IPS DF 19.7 (cell line): ENCODE measurements at regions not wholly inside any gene's neighbourhood (a gene's known extent, or its start where the extent isn't known, plus 50 kb on each side); places are given as distances from the start of the nearest gene placed in this dataset.
"Not testable (repeated sequence)": the region's sequence is repeated elsewhere in the genome, so short reads cannot be mapped to it uniquely, and the experiment has no call there.

ENCODE experiments used
- DNase-seq: peaks from one replicate; pipeline ENCODE4 v3.0.0-alpha.2; 2013; ENCODE audit warnings: low read depth, low spot score

GRCh38 chr5:103676198-103676597 lies 113.6 kb upstream of the NUDT12 start:
- not testable (repeated sequence) for DNase-seq

DNA sequence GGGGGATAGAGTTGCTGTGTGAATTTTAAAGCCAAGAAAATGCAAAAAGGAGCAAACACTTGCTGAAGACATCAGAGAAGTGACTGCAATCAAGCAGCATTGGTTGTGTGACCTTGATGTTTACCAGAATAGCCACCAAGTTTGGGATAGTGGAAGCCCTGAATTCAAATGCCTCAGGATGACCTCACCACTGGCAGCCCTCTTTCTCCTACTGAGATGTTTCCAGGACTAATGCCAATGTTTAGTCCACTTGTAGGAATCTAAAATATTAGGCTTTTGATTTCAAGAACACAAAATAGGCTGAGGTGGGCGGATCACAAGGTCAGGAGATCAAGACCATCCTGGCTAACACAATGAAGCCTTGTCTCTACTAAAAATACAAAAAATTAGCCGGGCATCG lies 112.2 kb upstream of the NUDT12 start:
- DNase-seq: no peak

DNA sequence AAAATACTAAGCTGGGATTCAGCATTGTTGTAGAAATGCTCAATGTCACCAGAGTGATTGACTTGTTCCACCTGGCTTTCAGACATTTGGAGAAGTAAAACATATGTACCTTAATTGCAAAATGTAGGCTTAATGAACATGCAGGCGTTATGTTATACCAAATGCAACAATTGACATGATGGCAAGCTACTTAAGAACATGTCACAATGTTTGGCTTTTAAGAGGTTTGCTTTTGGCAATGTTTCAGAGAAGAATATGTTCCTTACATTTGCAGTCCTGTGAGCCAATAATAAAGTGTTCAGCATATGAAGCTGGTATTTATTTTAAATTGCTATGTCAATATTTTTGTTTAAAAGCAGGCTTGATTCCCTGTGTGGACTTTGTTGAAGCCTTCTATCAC lies 111.7 kb upstream of the NUDT12 start:
- no peak for DNase-seq

GRCh38 chr5:103669615-103670014 lies 107.0 kb upstream of the NUDT12 start:
- DNase-seq: no peak

GRCh38 chr5:103668281-103668680 lies 105.7 kb upstream of the NUDT12 start:
- DNase-seq: no peak

- DNase-seq: no peak
Observed at GRCh38 chr5:103667068-103667467, 104.5 kb upstream of the NUDT12 start.

DNA sequence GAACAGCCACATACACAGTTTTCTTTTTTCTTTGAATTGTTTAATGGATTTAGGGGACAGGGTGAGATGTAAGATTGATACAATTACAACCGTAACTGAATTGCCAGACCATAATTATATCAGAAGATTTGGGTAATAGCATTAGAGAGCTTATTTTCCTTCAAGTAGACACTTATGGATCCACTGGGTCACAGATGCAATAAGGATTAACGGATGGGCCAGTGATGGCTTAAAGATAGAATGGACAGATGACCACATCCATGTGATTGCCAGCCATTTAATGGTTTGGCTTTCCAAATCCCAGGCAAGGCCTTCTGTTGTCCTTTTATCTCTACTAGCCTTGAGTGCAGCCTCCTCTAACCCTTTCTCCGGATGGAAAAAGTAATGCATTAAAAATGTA lies 94.7 kb upstream of the NUDT12 start:
- no peak for DNase-seq

DNA sequence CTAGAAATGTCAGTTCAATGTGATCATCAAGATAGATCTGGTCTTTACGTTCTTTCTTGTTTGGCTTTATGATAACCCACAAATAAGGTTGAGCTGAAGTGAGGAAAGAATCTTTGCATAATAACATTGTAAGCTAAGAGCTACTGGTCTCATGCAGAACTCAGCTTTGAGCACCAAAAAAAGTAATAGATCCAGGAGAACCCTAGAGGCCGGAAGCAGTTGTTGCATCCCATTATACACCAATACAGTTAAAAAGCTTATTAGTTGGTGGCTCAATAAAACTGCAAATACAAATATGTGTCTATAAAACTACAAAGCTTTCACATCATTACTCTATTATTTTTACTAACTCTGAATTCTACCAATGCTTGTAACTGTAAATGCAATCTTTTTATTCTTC lies 85.5 kb upstream of the NUDT12 start:
- DNase-seq: no peak

GRCh38 chr5:103646698-103647614 lies 84.4 kb upstream of the NUDT12 start:
- DNase-seq: peak; percentile 65

DNA sequence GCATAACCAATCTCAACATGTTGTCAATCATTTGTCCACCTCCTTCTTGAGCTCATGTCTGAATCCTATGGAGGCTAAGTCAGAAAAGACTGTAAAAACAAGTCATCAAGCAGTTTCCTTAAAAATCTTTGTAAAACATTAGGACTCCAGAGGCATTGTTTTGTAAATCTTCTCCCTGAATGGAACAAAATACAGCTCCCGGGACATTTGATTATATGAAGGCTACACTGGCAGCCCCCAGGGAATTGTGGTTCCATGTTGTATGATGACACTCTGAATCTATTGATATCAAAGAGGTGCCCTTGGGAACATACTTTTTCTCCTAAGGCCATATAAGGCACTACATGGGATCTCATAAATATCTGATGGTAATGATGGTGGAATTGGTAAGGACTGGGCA lies 83.2 kb upstream of the NUDT12 start:
- no peak for DNase-seq

- DNase-seq: no peak
Observed at GRCh38 chr5:103638979-103639378, 76.4 kb upstream of the NUDT12 start.

- no peak for DNase-seq
Observed at GRCh38 chr5:103624675-103625074, 62.1 kb upstream of the NUDT12 start.

GRCh38 chr5:103624035-103624480 lies 61.5 kb upstream of the NUDT12 start:
- no peak for DNase-seq

- DNase-seq: no peak
Observed at GRCh38 chr5:103623425-103623824, 60.8 kb upstream of the NUDT12 start.

- no peak for DNase-seq
Observed at GRCh38 chr5:103621548-103621930, 59.0 kb upstream of the NUDT12 start.

DNA sequence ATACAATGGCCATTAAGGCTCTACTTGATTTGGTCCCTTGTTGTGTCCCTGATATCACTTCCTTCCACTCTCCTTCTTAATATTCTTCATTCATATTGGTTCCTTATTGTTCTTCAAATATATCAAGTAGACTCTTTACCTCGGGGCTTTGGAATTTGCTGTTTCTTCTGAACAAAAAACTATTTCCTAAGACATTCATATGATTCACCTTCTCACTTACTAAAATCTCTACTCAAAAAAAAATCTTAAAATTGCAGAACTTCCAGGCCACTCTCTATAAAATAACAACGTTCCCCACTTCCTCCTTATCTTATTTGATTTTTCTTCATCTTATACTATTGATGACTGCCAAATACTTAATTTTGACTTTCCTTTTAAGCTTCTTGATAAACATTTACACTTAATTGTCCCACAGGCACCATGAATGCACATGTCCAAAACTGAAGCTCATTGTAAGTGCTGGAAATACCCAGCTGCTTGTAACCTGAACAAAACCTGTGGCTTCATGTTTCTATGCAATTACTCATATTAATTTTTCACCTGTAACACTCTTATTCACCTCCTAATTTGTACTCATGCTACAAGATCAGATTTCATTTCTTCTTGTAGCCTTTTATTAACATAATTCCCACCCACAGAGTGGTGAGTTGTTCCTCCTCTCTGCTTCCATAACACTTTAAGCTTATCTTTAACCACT lies 58.4 kb upstream of the NUDT12 start:
- DNase-seq: no peak

DNA sequence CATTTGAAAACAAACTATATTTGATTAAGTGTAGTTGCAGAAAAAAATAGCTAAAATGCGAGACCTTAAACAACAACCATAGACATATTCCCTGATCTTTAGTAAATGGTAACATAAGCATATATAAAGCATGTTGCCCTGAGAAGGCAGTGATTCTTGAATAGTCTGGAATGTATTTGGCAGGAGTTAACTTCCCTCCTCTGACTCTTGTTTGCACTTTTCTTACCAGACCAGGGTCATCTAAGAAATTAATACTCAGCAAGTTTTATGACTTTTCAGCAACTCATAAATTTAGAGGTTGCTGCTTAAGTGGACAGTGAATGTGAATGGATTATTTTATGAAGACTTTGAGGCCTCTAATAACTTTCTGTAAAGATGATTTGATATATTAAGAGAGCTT lies 55.3 kb upstream of the NUDT12 start:
- no peak for DNase-seq

DNA sequence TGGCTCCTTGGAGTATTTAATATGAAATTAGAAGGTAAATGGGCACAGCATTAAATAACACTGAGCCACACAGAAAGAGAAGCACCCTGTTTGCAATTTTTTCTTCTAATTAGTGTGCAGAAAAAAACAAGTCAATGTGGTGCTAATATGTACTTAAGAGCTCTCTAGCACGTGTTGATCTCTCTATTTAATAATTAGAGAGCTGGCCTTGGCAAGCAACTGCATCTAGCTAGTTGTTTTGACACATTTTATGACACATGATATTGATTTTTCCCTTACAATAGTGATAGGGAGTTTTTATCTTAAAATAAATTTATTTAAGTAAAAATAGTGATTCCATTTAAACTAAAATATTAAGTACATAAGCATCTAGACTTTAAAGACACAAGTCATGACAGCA lies 54.5 kb upstream of the NUDT12 start:
- no peak for DNase-seq

DNA sequence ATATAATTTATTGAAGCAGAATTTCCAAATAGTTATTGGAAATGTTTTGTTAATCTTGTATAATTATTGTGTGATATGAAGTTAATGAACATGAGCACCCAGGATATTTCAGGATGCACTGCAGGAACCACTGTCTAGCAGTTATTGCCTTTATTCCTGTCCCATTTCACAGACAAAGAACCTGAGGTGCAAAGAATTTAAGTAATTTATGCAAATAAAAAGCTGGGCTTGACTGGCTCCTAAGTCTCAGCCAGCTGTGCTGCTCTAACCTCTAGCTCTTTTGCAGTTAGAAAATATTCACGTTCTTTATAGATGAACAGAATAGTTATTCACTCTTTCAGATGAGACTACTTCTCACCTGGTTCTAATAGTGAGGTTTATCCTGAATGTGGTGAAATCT lies 50.0 kb upstream of the NUDT12 start:
- DNase-seq: peak; percentile 7
